H9 (cell line): ENCODE measurements at regions not wholly inside any gene's neighbourhood (a gene's known extent, or its start where the extent isn't known, plus 50 kb on each side); places are given as distances from the start of the nearest gene placed in this dataset.
"Not testable (repeated sequence)": the region's sequence is repeated elsewhere in the genome, so short reads cannot be mapped to it uniquely, and the experiment has no call there.

Source experiments
- DNase-seq: peaks from one replicate; pipeline ENCODE4 v3.0.0-alpha.2; 2017
- H2AFZ ChIP-seq: one replicate; pipeline ENCODE4 v1.6.1; 2013; ENCODE audit warnings: mild to moderate bottlenecking, low read length, control low read depth, moderate library complexity
- H2AK5ac ChIP-seq: 2 replicates; pipeline ENCODE4 v1.6.1; 2013; ENCODE audit warnings: low read length, control low read depth, mixed read lengths; ENCODE audit not compliant: insufficient read length
- H2BK120ac ChIP-seq: one replicate; pipeline ENCODE4 v1.6.1; 2013; ENCODE audit warnings: low read depth, mild to moderate bottlenecking, low read length, control low read depth, inconsistent platforms; ENCODE audit not compliant: poor library complexity, severe bottlenecking
- H2BK12ac ChIP-seq: 2 replicates; pipeline ENCODE4 v1.6.1; 2013; ENCODE audit warnings: low read length, control low read depth, mixed read lengths, low read depth; ENCODE audit not compliant: insufficient read length
- H2BK15ac ChIP-seq: 2 replicates; pipeline ENCODE4 v1.6.1; 2013; ENCODE audit warnings: low read depth, low read length, control low read depth
- H2BK20ac ChIP-seq: one replicate; pipeline ENCODE4 v1.6.1; 2013; ENCODE audit warnings: low read depth, mild to moderate bottlenecking, low read length, control low read depth, inconsistent platforms; ENCODE audit not compliant: poor library complexity, severe bottlenecking
- H2BK5ac ChIP-seq: 2 replicates; pipeline ENCODE4 v1.6.1; 2013; ENCODE audit warnings: low read length, control low read depth, mixed read lengths; ENCODE audit not compliant: insufficient read length
- H3K14ac ChIP-seq: 2 replicates; pipeline ENCODE4 v1.6.1; 2013; ENCODE audit warnings: low read length, control low read depth; ENCODE audit not compliant: insufficient read depth
- H3K18ac ChIP-seq: 2 replicates; pipeline ENCODE4 v1.6.1; 2013; ENCODE audit warnings: low read depth, mild to moderate bottlenecking, mixed read lengths, low read length, control low read depth; ENCODE audit not compliant: insufficient read length
- H3K23ac ChIP-seq: 2 replicates; pipeline ENCODE4 v1.6.1; 2013; ENCODE audit warnings: low read length, control low read depth, mixed read lengths, low read depth; ENCODE audit not compliant: insufficient read length
- H3K23me2 ChIP-seq: 2 replicates; pipeline ENCODE4 v1.6.1; 2013; ENCODE audit warnings: low read depth, mild to moderate bottlenecking, mixed read lengths, low read length, control low read depth; ENCODE audit not compliant: insufficient read length, poor library complexity, severe bottlenecking
- H3K27ac ChIP-seq: 2 replicates; pipeline ENCODE4 v1.5.1; 2013; ENCODE audit warnings: low read length, control low read depth, mixed read lengths, low read depth; ENCODE audit not compliant: insufficient read length
- H3K27me3 ChIP-seq: 2 replicates; pipeline ENCODE4 v1.6.1; 2013; ENCODE audit warnings: low read length, control low read depth, inconsistent platforms; ENCODE audit not compliant: insufficient read depth
- H3K4ac ChIP-seq: 2 replicates; pipeline ENCODE4 v1.6.1; 2013; ENCODE audit warnings: low read depth, mild to moderate bottlenecking, control low read depth, inconsistent platforms, low read length, moderate library complexity
- H3K4me1 ChIP-seq: 2 replicates; pipeline ENCODE4 v1.6.1; 2013; ENCODE audit warnings: low read length, control low read depth, inconsistent platforms; ENCODE audit not compliant: insufficient read depth
- H3K4me2 ChIP-seq: 2 replicates; pipeline ENCODE4 v1.6.1; 2013; ENCODE audit warnings: low read length, control low read depth, mixed read lengths; ENCODE audit not compliant: insufficient read length, insufficient read depth
- H3K56ac ChIP-seq: 2 replicates; pipeline ENCODE4 v1.6.1; 2013; ENCODE audit warnings: low read depth, mild to moderate bottlenecking, mixed read lengths, low read length, control low read depth; ENCODE audit not compliant: insufficient read length
- H3K79me1 ChIP-seq: 2 replicates; pipeline ENCODE4 v1.6.1; 2013; ENCODE audit warnings: low read depth, mild to moderate bottlenecking, moderate library complexity, low read length, control low read depth, inconsistent platforms; ENCODE audit not compliant: insufficient read depth, poor library complexity, severe bottlenecking
- H3K79me2 ChIP-seq: 2 replicates; pipeline ENCODE4 v1.6.1; 2013; ENCODE audit warnings: low read length, control low read depth, inconsistent platforms; ENCODE audit not compliant: insufficient read depth
- H3K9ac ChIP-seq: 2 replicates; pipeline ENCODE4 v1.6.1; 2013; ENCODE audit warnings: low read length, control low read depth, mixed read lengths; ENCODE audit not compliant: insufficient read length; ENCODE audit errors: extremely low read depth
- H3K9me3 ChIP-seq: one replicate; pipeline ENCODE4 v1.6.1; 2013; ENCODE audit warnings: low read depth, low read length, inconsistent platforms; ENCODE audit not compliant: control insufficient read depth
- H3T11ph ChIP-seq: one replicate; pipeline ENCODE4 v1.6.1; 2013; ENCODE audit warnings: mild to moderate bottlenecking, low read length, control low read depth, inconsistent platforms
- H4K20me1 ChIP-seq: one replicate; pipeline ENCODE4 v1.6.1; 2013; ENCODE audit not compliant: control insufficient read depth, insufficient read length, insufficient read depth
- H4K5ac ChIP-seq: 2 replicates; pipeline ENCODE4 v1.6.1; 2013; ENCODE audit warnings: low read depth, mild to moderate bottlenecking, mixed read lengths, low read length, control low read depth; ENCODE audit not compliant: insufficient read length
- H4K8ac ChIP-seq: replicated peaks from 2 replicates; pipeline ENCODE4 v1.6.1; 2013; ENCODE audit warnings: low read length, control low read depth, mixed read lengths, low read depth; ENCODE audit not compliant: insufficient read length
- H4K91ac ChIP-seq: 2 replicates; pipeline ENCODE4 v1.6.1; 2013; ENCODE audit warnings: low read depth, mild to moderate bottlenecking, moderate library complexity, mixed read lengths, low read length, control low read depth; ENCODE audit not compliant: insufficient read length
- H3K27ac Mint-ChIP-seq, 3 experiments: 2 replicates in 2 of 3; 3 replicates in 1 of 3; pipeline ENCODE4 v1.8.0; 2020 to 2021; ENCODE audit warnings: mixed read lengths in 3 of 3, mild to moderate bottlenecking in 1 of 3, moderate library complexity in 1 of 3
- H3K27me3 Mint-ChIP-seq: 2 replicates; pipeline ENCODE4 v1.8.0; 2021; ENCODE audit warnings: low read depth, mild to moderate bottlenecking, moderate library complexity, mixed read lengths
- H3K36me3 Mint-ChIP-seq, 3 experiments: 2 replicates in 2 of 3; 3 replicates in 1 of 3; pipeline ENCODE4 v1.8.0; 2020 to 2021; ENCODE audit warnings: low read depth in 3 of 3, mixed read lengths in 3 of 3; ENCODE audit not compliant: insufficient read depth in 1 of 3
- H3K4me1 Mint-ChIP-seq, 2 experiments: 2 replicates each; pipeline ENCODE4 v1.8.0; 2020; ENCODE audit warnings: mixed read lengths in 2 of 2
- H3K4me3 Mint-ChIP-seq, 2 experiments: 2 replicates in 1 of 2; 3 replicates in 1 of 2; pipeline ENCODE4 v1.8.0; 2020 to 2021; ENCODE audit warnings: mild to moderate bottlenecking in 2 of 2, mixed read lengths in 2 of 2, moderate library complexity in 1 of 2
- H3K9me3 Mint-ChIP-seq, 2 experiments: 2 replicates in 1 of 2; 3 replicates in 1 of 2; pipeline ENCODE4 v1.8.0; 2020; ENCODE audit warnings: mild to moderate bottlenecking in 2 of 2, mixed read lengths in 2 of 2, moderate library complexity in 1 of 2
- CTCF ChIP-seq: fragments of 200-600 bp; sonication (generic); conservative IDR thresholded peaks from 3 replicates; pipeline ENCODE4 v1.8.0; 2021; ENCODE audit warnings: antibody characterized with exemption, mild to moderate bottlenecking
- WGBS: extraction: QIAGEN DNeasy Blood & Tissue Kit; methylation state at CpG from one replicate; pipeline ENCODE4 v1.1.7; 2013; ENCODE audit warnings: missing lambda C conversion rate, low lambda C conversion rate, mixed read lengths; ENCODE audit not compliant: insufficient read length; ENCODE audit errors: extremely low coverage; 5-methylcytosine and 5-hydroxymethylcytosine counted together

- no peak overlapping the region for H2BK20ac ChIP-seq
- H3K79me1 ChIP-seq: no peaks in the 10 kb centered on the region
- no peak overlapping the region for H3K4me2 ChIP-seq
- no peaks in the 10 kb centered on the region for H3K23me2 ChIP-seq
- no peak overlapping the region for H3K9ac ChIP-seq
- H3K27ac Mint-ChIP-seq: no peak overlapping the region
- no peak overlapping the region for H4K91ac ChIP-seq
- no peaks in the 10 kb centered on the region for H3K4me1 Mint-ChIP-seq
- no peak overlapping the region for H4K8ac ChIP-seq
- no peaks in the 10 kb centered on the region for H3K79me2 ChIP-seq
- peaks cover 0 to 19% (median 2%) of the 10 kb centered on the region in 3 experiments; a peak in 3 of 7 replicates for H3K36me3 Mint-ChIP-seq
- no peak for TF ChIP-seq CTCF
- no peaks in the 10 kb centered on the region for H3K27me3 ChIP-seq
- H2BK12ac ChIP-seq: no peak overlapping the region
- no peak overlapping the region for H3K23ac ChIP-seq
- no peak overlapping the region for H3K18ac ChIP-seq
- no peak overlapping the region for H2BK15ac ChIP-seq
- no peak overlapping the region for H3K4me3 Mint-ChIP-seq
- no peak overlapping the region for H2BK120ac ChIP-seq
- no peak overlapping the region for H2AK5ac ChIP-seq
- no peaks in the 10 kb centered on the region for H3K9me3 ChIP-seq
- no peak overlapping the region for H3K27ac ChIP-seq
- DNase-seq: no peak
- H2BK5ac ChIP-seq: no peak overlapping the region
- no peak overlapping the region for H2AFZ ChIP-seq
- H3K56ac ChIP-seq: no peak overlapping the region
- no CpG with 5 or more reads among the region's 3 CpGs for WGBS
- H3T11ph ChIP-seq: no peak overlapping the region
- H3K4me1 ChIP-seq: no peaks in the 10 kb centered on the region
- no peak overlapping the region for H3K4ac ChIP-seq
- no peaks in the 10 kb centered on the region for H3K27me3 Mint-ChIP-seq
- H4K5ac ChIP-seq: no peak overlapping the region
- peaks cover 9 to 15% of the 10 kb centered on the region in 2 experiments; a peak in 3 of 5 replicates for H3K9me3 Mint-ChIP-seq
- H4K20me1 ChIP-seq: no peaks in the 10 kb centered on the region
- H3K14ac ChIP-seq: no peak overlapping the region
Measured at GRCh38 chr1:189323091-189323490, 1154.6 kb downstream of the BRINP3 start.

GRCh38 chr1:189331071-189331470 lies 1146.6 kb downstream of the BRINP3 start:
- H3K4me1 Mint-ChIP-seq, H3T11ph ChIP-seq, H3K23me2 ChIP-seq, H2AFZ ChIP-seq, H3K4ac ChIP-seq, H4K8ac ChIP-seq, H3K27ac ChIP-seq, H3K27ac Mint-ChIP-seq, DNase-seq, H2BK20ac ChIP-seq, H3K27me3 ChIP-seq, H2AK5ac ChIP-seq, H3K79me2 ChIP-seq, H3K4me3 Mint-ChIP-seq, H4K20me1 ChIP-seq, H3K9ac ChIP-seq, H3K4me1 ChIP-seq, H2BK120ac ChIP-seq, H4K91ac ChIP-seq, H3K27me3 Mint-ChIP-seq, H3K14ac ChIP-seq, H3K23ac ChIP-seq, H2BK12ac ChIP-seq, H2BK15ac ChIP-seq, H3K79me1 ChIP-seq, H2BK5ac ChIP-seq, H3K18ac ChIP-seq, H3K4me2 ChIP-seq, H3K9me3 ChIP-seq, H4K5ac ChIP-seq, H3K56ac ChIP-seq: not testable (repeated sequence)
- peaks cover 31 to 37% of the 10 kb centered on the region in 2 experiments for H3K9me3 Mint-ChIP-seq
- peaks cover 6 to 35% (median 10%) of the 10 kb centered on the region in 3 experiments; a peak in 6 of 7 replicates for H3K36me3 Mint-ChIP-seq
- WGBS: no CpG with 5 or more reads among the region's 13 CpGs
